ENCODE measurements at regions not wholly inside any gene's neighbourhood (a gene's known extent, or its start where the extent isn't known, plus 50 kb on each side); places are given as distances from the start of the nearest gene placed in this dataset.

DNA sequence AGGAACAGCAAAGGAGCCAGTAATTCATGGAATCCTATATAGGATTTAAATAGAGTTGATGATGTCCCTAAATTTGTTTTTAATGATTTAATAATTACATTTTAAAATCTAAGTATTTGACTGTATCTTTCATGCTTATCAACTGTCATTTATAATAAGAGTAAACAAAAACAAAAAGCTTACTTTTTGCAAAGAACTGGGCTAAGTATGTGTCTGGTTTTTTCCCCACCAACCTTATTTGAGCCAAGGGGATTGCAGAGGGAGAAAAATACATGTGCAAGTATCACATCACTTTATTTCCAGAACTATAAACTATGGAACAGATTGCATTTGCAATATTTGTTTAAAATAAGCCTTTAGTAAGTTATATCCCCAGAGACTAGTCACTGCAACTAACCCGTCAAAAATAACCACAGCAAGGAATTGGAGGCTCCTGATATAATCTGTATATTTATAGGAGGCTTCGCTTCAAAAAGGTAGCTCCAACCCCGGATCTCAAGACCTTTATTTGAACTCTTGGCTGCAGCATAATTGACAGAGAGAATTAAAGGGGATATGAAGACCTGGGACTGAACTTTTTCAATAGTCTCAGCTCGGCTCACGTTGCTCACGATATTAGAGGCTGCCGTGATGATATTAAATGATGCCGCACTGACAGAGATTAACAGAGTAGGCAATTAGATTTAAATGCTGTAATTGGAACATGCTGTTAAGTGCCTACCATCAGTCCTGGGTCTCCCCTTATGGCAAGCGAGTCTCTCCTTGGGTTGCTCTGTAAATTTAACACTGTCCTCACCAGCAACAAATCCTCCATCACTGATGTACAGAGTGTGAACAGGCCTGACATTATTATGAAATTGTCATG lies 329.1 kb upstream of the NFIA start:
- Mint-ChIP-seq H3K4me3 (no peak overlapping the region), H3K4me1 (no peaks in the 10 kb centered on the region), H3K27me3 (ENCODE audit: low read depth) (no peaks in the 10 kb centered on the region), H3K27ac (no peak overlapping the region), H3K36me3 (ENCODE audit: insufficient read depth in 1 of 3, low read depth in 3 of 3) (no peaks in the 10 kb centered on the region), H3K9me3 (no peaks in the 10 kb centered on the region; a peak in 1 of 5 replicates)
- H2BK5ac ChIP-seq (ENCODE audit: insufficient read length, low read length) = no peak overlapping the region
- no peak overlapping the region for H3K23ac ChIP-seq (ENCODE audit: insufficient read length, low read depth, low read length)
- no peak overlapping the region for H3K9ac ChIP-seq (ENCODE audit: extremely low read depth, insufficient read length, low read length)
- no peak overlapping the region for H4K91ac ChIP-seq (ENCODE audit: insufficient read length, low read depth, low read length)
- no peaks in the 10 kb centered on the region for H3K9me3 ChIP-seq (ENCODE audit: control insufficient read depth, low read depth, low read length)
- WGBS (ENCODE audit: extremely low coverage, insufficient read length, low lambda C conversion rate) = no CpG with 5 or more reads among the region's 9 CpGs
- H2BK120ac ChIP-seq (ENCODE audit: low read depth, low read length, poor library complexity, severe bottlenecking) = no peak overlapping the region
- H3K23me2 ChIP-seq (ENCODE audit: insufficient read length, low read depth, low read length, poor library complexity, severe bottlenecking) = no peaks in the 10 kb centered on the region
- no peak overlapping the region for H2BK20ac ChIP-seq (ENCODE audit: low read depth, low read length, poor library complexity, severe bottlenecking)
- no peaks in the 10 kb centered on the region for H4K20me1 ChIP-seq (ENCODE audit: control insufficient read depth, insufficient read depth, insufficient read length)
- H3K4me1 ChIP-seq (ENCODE audit: insufficient read depth, low read length) = no peaks in the 10 kb centered on the region
- DNase-seq = no peak
- no peak overlapping the region for H3K4ac ChIP-seq (ENCODE audit: low read depth, low read length)
- no peak overlapping the region for H3K56ac ChIP-seq (ENCODE audit: insufficient read length, low read depth, low read length)
- H3K4me2 ChIP-seq (ENCODE audit: insufficient read depth, insufficient read length, low read length) = no peak overlapping the region
- no peak overlapping the region for H3K18ac ChIP-seq (ENCODE audit: insufficient read length, low read depth, low read length)
- H3K27me3 ChIP-seq (ENCODE audit: insufficient read depth, low read length) = no peaks in the 10 kb centered on the region
- no peak overlapping the region for H3T11ph ChIP-seq (ENCODE audit: low read length)
- TF ChIP-seq, protein P1, sequence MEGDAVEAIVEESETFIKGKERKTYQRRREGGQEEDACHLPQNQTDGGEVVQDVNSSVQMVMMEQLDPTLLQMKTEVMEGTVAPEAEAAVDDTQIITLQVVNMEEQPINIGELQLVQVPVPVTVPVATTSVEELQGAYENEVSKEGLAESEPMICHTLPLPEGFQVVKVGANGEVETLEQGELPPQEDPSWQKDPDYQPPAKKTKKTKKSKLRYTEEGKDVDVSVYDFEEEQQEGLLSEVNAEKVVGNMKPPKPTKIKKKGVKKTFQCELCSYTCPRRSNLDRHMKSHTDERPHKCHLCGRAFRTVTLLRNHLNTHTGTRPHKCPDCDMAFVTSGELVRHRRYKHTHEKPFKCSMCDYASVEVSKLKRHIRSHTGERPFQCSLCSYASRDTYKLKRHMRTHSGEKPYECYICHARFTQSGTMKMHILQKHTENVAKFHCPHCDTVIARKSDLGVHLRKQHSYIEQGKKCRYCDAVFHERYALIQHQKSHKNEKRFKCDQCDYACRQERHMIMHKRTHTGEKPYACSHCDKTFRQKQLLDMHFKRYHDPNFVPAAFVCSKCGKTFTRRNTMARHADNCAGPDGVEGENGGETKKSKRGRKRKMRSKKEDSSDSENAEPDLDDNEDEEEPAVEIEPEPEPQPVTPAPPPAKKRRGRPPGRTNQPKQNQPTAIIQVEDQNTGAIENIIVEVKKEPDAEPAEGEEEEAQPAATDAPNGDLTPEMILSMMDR (conservative IDR thresholded peaks at IDR 0.05) = no peak
- H3K14ac ChIP-seq (ENCODE audit: insufficient read depth, low read length) = no peak overlapping the region
- H3K79me1 ChIP-seq (ENCODE audit: insufficient read depth, low read depth, low read length, poor library complexity, severe bottlenecking) = no peaks in the 10 kb centered on the region
- no peak overlapping the region for H2BK15ac ChIP-seq (ENCODE audit: low read depth, low read length)
- H2AFZ ChIP-seq (ENCODE audit: low read length) = no peak overlapping the region
- H2BK12ac ChIP-seq (ENCODE audit: insufficient read length, low read depth, low read length) = no peak overlapping the region
- no peak overlapping the region for H2AK5ac ChIP-seq (ENCODE audit: insufficient read length, low read length)
- no peak overlapping the region for H3K27ac ChIP-seq (ENCODE audit: insufficient read length, low read depth, low read length)
- no peaks in the 10 kb centered on the region for H3K79me2 ChIP-seq (ENCODE audit: insufficient read depth, low read length)
- no peak overlapping the region for H4K5ac ChIP-seq (ENCODE audit: insufficient read length, low read depth, low read length)
- H4K8ac ChIP-seq (replicated peaks; ENCODE audit: insufficient read length, low read depth, low read length) = no peak overlapping the region
